GM12891 (cell line): ENCODE measurements at regions not wholly inside any gene's neighbourhood (a gene's known extent, or its start where the extent isn't known, plus 50 kb on each side); places are given as distances from the start of the nearest gene placed in this dataset.

Experiments
- POLR2A ChIP-seq: IDR thresholded peaks from 2 replicates; pipeline ENCODE4 v1.6.1; 2011; ENCODE audit warnings: low read depth, low read length, control low read depth
- POLR2AphosphoS5 ChIP-seq: IDR thresholded peaks from 2 replicates; pipeline ENCODE4 v1.6.1; 2011; ENCODE audit warnings: low read depth, low read length, control low read depth
- POU2F2 ChIP-seq: IDR thresholded peaks from 2 replicates; pipeline ENCODE4 v1.6.1; 2011; ENCODE audit warnings: low read depth, mild to moderate bottlenecking, control low read depth, low read length, moderate library complexity
- TAF1 ChIP-seq: IDR thresholded peaks from 2 replicates; pipeline ENCODE4 v1.6.1; 2011; ENCODE audit warnings: low read depth, low read length, control low read depth

DNA sequence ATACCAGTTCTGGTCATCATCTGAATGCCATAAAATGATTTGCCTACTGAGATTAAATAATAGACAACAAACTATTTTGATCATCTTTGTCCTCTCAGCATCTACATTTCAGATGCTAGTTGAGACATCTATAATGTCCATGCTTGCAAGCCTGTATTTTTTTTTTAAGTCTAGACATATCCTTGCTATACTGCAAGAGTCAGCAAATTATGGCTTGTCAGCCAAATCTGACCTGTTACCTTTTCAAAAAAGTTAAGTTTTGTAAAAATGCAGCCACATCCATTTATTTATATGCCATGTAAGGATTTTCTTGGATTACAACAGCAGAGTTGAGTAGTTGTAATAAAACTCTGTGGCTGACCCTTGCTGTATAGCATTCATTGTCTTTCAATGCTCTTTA lies 1355.7 kb upstream of the FAM98A start:
- TF ChIP-seq POLR2A (no peak), POLR2AphosphoS5 (no peak), TAF1 (no peak), POU2F2 (no peak)
